ENCODE measurements at regions not wholly inside any gene's neighbourhood (a gene's known extent, or its start where the extent isn't known, plus 50 kb on each side); places are given as distances from the start of the nearest gene placed in this dataset.

GRCh38 chr21:38980416-38981313 is 174.9 kb downstream of the ETS2 start:
- H3K27me3 Mint-ChIP-seq (ENCODE audit: unreplicated experiment) = peaks cover 10% of the 10 kb centered on the region
- peaks cover 33% of the 10 kb centered on the region for H3K4me1 Mint-ChIP-seq (ENCODE audit: unreplicated experiment)
- H3K4me3 Mint-ChIP-seq (ENCODE audit: unreplicated experiment) = no peak overlapping the region
- no peaks in the 10 kb centered on the region for H3K9me3 Mint-ChIP-seq (ENCODE audit: unreplicated experiment)
- no peak for TF ChIP-seq CTCF (IDR thresholded peaks at IDR 0.05)
- H3K36me3 Mint-ChIP-seq (ENCODE audit: unreplicated experiment) = no peaks in the 10 kb centered on the region
- no peak for DNase-seq (ENCODE audit: extremely low spot score, unreplicated experiment)
- no peak overlapping the region for H3K27ac Mint-ChIP-seq (ENCODE audit: unreplicated experiment)

- Mint-ChIP-seq H3K27me3 (ENCODE audit: unreplicated experiment) (peaks cover 10% of the 10 kb centered on the region), H3K36me3 (ENCODE audit: unreplicated experiment) (no peaks in the 10 kb centered on the region), H3K4me3 (ENCODE audit: unreplicated experiment) (no peak overlapping the region), H3K9me3 (ENCODE audit: unreplicated experiment) (no peaks in the 10 kb centered on the region), H3K4me1 (ENCODE audit: unreplicated experiment) (peaks cover 25% of the 10 kb centered on the region), H3K27ac (ENCODE audit: unreplicated experiment) (no peak overlapping the region)
- TF ChIP-seq CTCF (IDR thresholded peaks at IDR 0.05) = no peak
- no peak for DNase-seq (ENCODE audit: extremely low spot score, unreplicated experiment)
Observed at GRCh38 chr21:38979271-38980121, 173.8 kb downstream of the ETS2 start.

- H3K27ac Mint-ChIP-seq (ENCODE audit: unreplicated experiment) = no peak overlapping the region
- H3K36me3 Mint-ChIP-seq (ENCODE audit: unreplicated experiment) = no peaks in the 10 kb centered on the region
- peaks cover 10% of the 10 kb centered on the region for H3K27me3 Mint-ChIP-seq (ENCODE audit: unreplicated experiment)
- H3K4me1 Mint-ChIP-seq (ENCODE audit: unreplicated experiment) = peaks cover 14% of the 10 kb centered on the region
- TF ChIP-seq CTCF (IDR thresholded peaks at IDR 0.05) = no peak
- no peaks in the 10 kb centered on the region for H3K9me3 Mint-ChIP-seq (ENCODE audit: unreplicated experiment)
- H3K4me3 Mint-ChIP-seq (ENCODE audit: unreplicated experiment) = no peak overlapping the region
- no peak for DNase-seq (ENCODE audit: extremely low spot score, unreplicated experiment)
Observed at GRCh38 chr21:38976900-38977299, 171.2 kb downstream of the ETS2 start.

GRCh38 chr21:38973552-38973951 is 167.8 kb downstream of the ETS2 start:
- Mint-ChIP-seq H3K9me3 (ENCODE audit: unreplicated experiment) (no peaks in the 10 kb centered on the region), H3K27me3 (ENCODE audit: unreplicated experiment) (peaks cover 3% of the 10 kb centered on the region), H3K36me3 (ENCODE audit: unreplicated experiment) (no peaks in the 10 kb centered on the region), H3K4me3 (ENCODE audit: unreplicated experiment) (no peak overlapping the region), H3K4me1 (ENCODE audit: unreplicated experiment) (peaks cover 7% of the 10 kb centered on the region), H3K27ac (ENCODE audit: unreplicated experiment) (no peak overlapping the region)
- no peak for TF ChIP-seq CTCF (IDR thresholded peaks at IDR 0.05)
- DNase-seq (ENCODE audit: extremely low spot score, unreplicated experiment) = no peak

- Mint-ChIP-seq H3K27ac (ENCODE audit: unreplicated experiment) (no peak overlapping the region), H3K36me3 (ENCODE audit: unreplicated experiment) (no peaks in the 10 kb centered on the region), H3K27me3 (ENCODE audit: unreplicated experiment) (peaks cover 3% of the 10 kb centered on the region), H3K9me3 (ENCODE audit: unreplicated experiment) (no peaks in the 10 kb centered on the region), H3K4me1 (ENCODE audit: unreplicated experiment) (peaks cover 7% of the 10 kb centered on the region), H3K4me3 (ENCODE audit: unreplicated experiment) (no peak overlapping the region)
- DNase-seq (ENCODE audit: extremely low spot score, unreplicated experiment) = no peak
- no peak for TF ChIP-seq CTCF (IDR thresholded peaks at IDR 0.05)
Observed at GRCh38 chr21:38972078-38972477, 166.3 kb downstream of the ETS2 start.

Data from osteocyte (in vitro differentiated cells).